Endothelial cell of umbilical vein (primary cell): ENCODE measurements at regions not wholly inside any gene's neighbourhood (a gene's known extent, or its start where the extent isn't known, plus 50 kb on each side); places are given as distances from the start of the nearest gene placed in this dataset.

Experiments used
- CTCF ChIP-seq, 2 donors: IDR thresholded peaks; 1 replicate in 1 of 2; 2 replicates in 1 of 2; pipeline ENCODE4 v1.5.1; 2011; ENCODE audit warnings: low read length in 2 of 2, mild to moderate bottlenecking in 2 of 2, moderate library complexity in 2 of 2, control low read depth in 1 of 2, inconsistent platforms in 1 of 2, low read depth in 1 of 2; ENCODE audit not compliant: insufficient read depth in 1 of 2; ENCODE audit errors: extremely low read depth in 1 of 2
- EZH2 ChIP-seq: IDR thresholded peaks from 2 replicates; pipeline ENCODE4 v1.6.1; 2012; ENCODE audit warnings: borderline replicate concordance, low read depth, mild to moderate bottlenecking, moderate library complexity, low read length, inconsistent platforms; ENCODE audit not compliant: severe bottlenecking
- FOS ChIP-seq: IDR thresholded peaks from 2 replicates; pipeline ENCODE4 v1.6.1; 2011; ENCODE audit warnings: mild to moderate bottlenecking, low read length, moderate library complexity, borderline replicate concordance; ENCODE audit not compliant: insufficient read depth
- GATA2 ChIP-seq: IDR thresholded peaks from 2 replicates; pipeline ENCODE4 v1.7.0; 2011; ENCODE audit warnings: low read depth, mild to moderate bottlenecking, moderate library complexity, mixed read lengths, low read length; ENCODE audit not compliant: insufficient read length, insufficient read depth
- JUN ChIP-seq: IDR thresholded peaks from 2 replicates; pipeline ENCODE4 v1.6.1; 2011; ENCODE audit warnings: borderline replicate concordance, low read depth; ENCODE audit not compliant: insufficient read length, insufficient read depth
- MAX ChIP-seq: IDR thresholded peaks from 2 replicates; pipeline ENCODE4 v1.6.1; 2011; ENCODE audit not compliant: insufficient read depth, insufficient read length
- MYC ChIP-seq: IDR thresholded peaks from one replicate; pipeline ENCODE4 v1.6.1; 2011; ENCODE audit warnings: mild to moderate bottlenecking, low read depth, low read length
- POLR2A ChIP-seq: IDR thresholded peaks from 2 replicates; pipeline ENCODE4 v1.6.1; 2012; ENCODE audit warnings: low read depth, mild to moderate bottlenecking, control low read depth, low read length
- POLR2AphosphoS5 ChIP-seq: IDR thresholded peaks from 2 replicates; pipeline ENCODE4 v1.6.1; 2012; ENCODE audit warnings: low read depth, mild to moderate bottlenecking, control low read depth, low read length, moderate library complexity; ENCODE audit not compliant: insufficient read depth

GRCh38 chr1:60390593-60391282 lies 317.2 kb upstream of the C1orf87 start:
- TF ChIP-seq CTCF (IDR thresholded peaks at IDR 0.05; ENCODE audit: extremely low read depth in 1 of 2, insufficient read depth in 1 of 2, low read depth in 1 of 2, low read length in 2 of 2) (no peak), POLR2A (no peak), MAX (no peak), POLR2AphosphoS5 (no peak), JUN (no peak), EZH2 (no peak), MYC (no peak), FOS (no peak), GATA2 (no peak)
